Fibroblast of upper back skin (primary cell): ENCODE measurements at regions not wholly inside any gene's neighbourhood (a gene's known extent, or its start where the extent isn't known, plus 50 kb on each side); places are given as distances from the start of the nearest gene placed in this dataset.
"Not testable (repeated sequence)": the region's sequence is repeated elsewhere in the genome, so short reads cannot be mapped to it uniquely, and the experiment has no call there.

Experiments used
- DNase-seq: peaks from one replicate; pipeline ENCODE4 v3.0.0-alpha.2; 2013

DNA sequence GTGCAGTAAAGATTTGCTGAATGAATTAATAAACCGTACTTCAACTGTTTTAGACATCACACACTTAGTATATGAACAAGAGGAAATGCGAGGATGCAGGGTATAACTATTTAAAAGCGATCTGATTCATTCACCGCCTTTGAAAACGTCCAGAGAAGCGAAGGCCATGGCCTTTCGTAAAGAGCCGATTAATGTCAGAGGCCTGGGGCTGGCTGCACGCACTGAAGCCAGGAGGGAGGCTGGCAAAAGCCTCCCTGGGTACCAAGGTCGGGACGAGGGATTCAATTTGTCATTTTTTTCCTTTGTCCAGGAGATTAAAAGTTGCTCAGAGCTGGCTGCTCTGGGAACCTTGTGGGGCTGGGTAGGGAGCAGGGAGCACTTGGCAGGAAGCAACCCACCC is 307.4 kb downstream of the NPHP4 start:
- DNase-seq = no peak

GRCh38 chr1:5683446-5683845 is 308.8 kb downstream of the NPHP4 start:
- DNase-seq = no peak

DNA sequence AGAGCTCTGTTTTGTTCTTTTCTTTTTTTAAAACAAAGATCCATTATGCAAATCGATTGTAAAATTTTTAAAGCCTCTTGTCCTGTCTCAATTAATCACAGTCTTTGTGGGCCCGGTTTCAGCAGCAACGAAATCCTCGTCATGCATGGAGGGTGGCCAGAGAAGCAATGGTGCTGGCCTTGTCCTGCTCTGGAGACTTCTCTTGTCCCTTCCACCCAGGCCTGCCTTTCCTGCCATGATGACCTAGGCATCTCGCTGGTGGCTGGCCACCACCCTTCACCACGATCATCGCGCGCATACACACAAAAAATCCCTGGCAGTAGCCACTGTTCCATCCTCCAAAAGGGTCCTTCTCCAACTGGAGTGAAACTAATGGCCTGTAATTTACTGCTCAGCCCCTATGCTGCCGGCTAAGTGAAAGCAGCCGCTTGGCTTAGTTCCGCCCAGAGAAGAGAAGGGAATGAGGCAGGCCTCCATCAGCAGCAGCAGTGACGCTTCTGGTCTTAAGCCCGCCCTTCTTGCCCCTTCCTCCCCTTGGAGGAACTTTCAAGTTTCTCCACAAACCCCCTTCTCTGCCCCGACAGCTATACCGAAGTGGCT is 309.5 kb downstream of the NPHP4 start:
- no peak for DNase-seq

- no peak for DNase-seq
These were observed 310.6 kb downstream of the NPHP4 start for GRCh38 chr1:5681654-5682053.

- DNase-seq = no peak
These were observed 311.6 kb downstream of the NPHP4 start for GRCh38 chr1:5680600-5680999.

GRCh38 chr1:5678759-5679158 is 313.5 kb downstream of the NPHP4 start:
- DNase-seq = no peak

GRCh38 chr1:5672355-5672754 is 319.9 kb downstream of the NPHP4 start:
- not testable (repeated sequence) for DNase-seq

GRCh38 chr1:5670590-5671350 is 321.5 kb downstream of the NPHP4 start:
- DNase-seq = no peak

DNA sequence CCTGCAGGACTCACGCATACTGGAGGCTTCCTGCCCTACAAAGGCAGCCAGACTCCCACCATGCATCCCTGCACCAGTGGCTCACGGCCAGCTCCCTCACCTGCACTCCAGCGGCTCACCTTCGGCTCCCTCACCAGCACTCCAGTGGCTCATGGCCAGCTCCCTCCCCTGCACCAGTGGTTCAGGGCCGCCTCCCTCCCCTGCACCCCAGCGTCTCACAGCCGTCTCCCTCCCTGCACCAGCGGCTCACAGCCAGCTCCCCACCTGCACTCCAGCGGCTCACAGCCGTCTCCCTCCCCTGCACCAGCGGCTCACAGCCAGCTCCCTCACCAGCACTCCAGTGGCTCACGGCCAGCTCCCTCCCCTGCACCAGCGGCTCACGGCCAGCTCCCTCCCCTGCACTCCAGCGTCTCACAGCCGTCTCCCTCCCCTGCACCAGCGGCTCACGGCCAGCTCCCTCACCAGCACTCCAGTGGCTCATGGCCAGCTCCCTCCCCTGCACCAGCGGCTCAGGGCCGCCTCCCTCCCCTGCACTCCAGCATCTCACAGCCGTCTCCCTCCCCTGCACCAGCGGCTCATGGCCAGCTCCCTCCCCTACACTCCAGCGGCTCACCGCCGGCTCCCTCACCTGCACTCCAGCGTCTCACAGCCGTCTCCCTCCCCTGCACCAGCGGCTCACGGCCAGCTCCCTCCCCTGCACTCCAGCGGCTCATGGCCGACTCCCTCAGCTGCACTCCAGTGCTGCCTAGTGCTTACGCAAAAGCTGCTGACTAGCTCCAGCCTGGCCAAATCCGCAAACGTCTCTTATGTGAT is 324.5 kb downstream of the NPHP4 start:
- no peak for DNase-seq

GRCh38 chr1:5664906-5665875 is 327.0 kb downstream of the NPHP4 start:
- DNase-seq = no peak

- no peak for DNase-seq
These were observed 328.0 kb downstream of the NPHP4 start for GRCh38 chr1:5664081-5664768.

DNA sequence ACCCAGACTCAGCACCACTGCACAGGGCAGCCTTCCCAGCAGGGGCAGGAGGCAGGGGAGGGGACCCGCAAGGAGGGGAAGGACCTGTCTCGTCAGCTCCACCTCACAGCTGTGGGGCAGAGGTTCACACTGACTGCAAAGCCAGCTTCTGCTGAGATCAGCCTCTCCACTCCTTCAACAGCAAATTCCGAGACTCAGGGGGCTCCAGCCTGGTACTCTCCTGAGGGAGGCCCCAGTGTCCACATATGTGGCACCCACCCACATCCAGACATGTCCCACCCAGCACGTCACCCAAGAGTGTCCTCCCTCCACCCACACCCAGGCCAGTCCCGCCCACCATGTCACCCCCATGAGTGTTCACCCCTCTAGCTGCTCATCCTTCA is 329.5 kb downstream of the NPHP4 start:
- DNase-seq = no peak

DNA sequence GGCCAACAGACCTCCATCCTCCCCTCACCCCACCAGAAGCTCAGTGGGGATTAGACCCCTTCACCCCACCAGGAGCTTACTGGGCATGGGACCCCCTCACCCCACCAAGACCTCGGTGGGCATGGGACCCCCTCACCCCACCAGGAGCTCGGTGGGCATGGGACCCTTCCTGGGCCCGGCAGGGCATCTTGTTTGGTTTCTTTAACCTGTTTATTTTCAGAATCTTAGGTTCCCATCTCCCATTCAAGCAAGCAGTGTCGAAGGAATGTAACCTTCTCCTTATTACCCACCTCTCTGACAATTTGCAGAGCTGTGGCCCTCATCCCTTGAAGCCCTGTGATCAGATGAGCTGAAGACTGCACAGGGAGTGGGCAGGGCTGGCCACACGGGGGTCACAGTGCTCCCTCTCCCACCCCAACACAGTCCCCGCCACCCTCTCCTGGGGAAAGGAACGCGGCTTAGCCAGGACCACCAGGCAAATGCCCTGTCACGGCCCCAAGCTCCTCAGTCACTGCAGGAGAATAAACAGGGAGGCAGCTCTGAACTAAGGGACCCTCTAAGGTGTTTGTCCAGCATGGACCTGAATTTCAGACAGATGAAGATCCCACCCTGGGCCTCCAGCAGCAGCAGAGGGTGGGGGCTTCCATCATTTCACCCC is 330.0 kb downstream of the NPHP4 start:
- DNase-seq = no peak

- DNase-seq = no peak
These were observed 330.8 kb downstream of the NPHP4 start for GRCh38 chr1:5661196-5662085.

- no peak for DNase-seq
These were observed 331.9 kb downstream of the NPHP4 start for GRCh38 chr1:5660141-5660935.

DNA sequence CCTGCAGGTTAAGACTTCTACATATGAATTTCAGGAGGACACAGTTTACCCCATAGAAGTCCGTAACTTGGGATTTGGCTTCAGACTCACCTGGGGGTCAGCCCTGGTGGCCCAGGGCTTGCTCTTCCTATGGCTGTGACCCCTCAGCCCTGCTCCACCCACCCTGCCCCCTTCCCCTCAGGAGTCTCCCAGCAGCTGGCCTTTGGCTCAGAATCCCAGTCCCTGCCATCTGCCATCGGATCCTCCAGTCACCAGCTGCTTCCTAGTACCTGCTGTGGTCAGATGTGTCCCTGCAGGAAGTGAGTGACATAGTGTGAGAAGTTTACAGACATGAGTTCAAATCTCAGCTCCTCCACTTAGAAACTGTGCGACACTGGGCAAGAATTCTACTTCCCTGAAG is 332.6 kb downstream of the NPHP4 start:
- no peak for DNase-seq

GRCh38 chr1:5658340-5659316 is 333.6 kb downstream of the NPHP4 start:
- DNase-seq = no peak
